ACC112 (cell line): ENCODE measurements at regions not wholly inside any gene's neighbourhood (a gene's known extent, or its start where the extent isn't known, plus 50 kb on each side); places are given as distances from the start of the nearest gene placed in this dataset.

Experiments used
- H2AFZ ChIP-seq: fragments of 200-600 bp; sonication (generic); one replicate; pipeline ENCODE4 v1.6.0; 2017; ENCODE audit warnings: antibody characterized with exemption, low read length; ENCODE audit not compliant: unreplicated experiment
- H3K27ac ChIP-seq: fragments of 200-600 bp; sonication (generic); 2 replicates; pipeline ENCODE4 v1.5.1; 2014; ENCODE audit warnings: low read depth, mild to moderate bottlenecking, antibody characterized with exemption, low read length, moderate library complexity
- H3K27me3 ChIP-seq: fragments of 200-600 bp; sonication (generic); 2 replicates; pipeline ENCODE4 v1.6.1; 2014; ENCODE audit warnings: mild to moderate bottlenecking, antibody characterized with exemption, low read length, moderate library complexity, mixed read lengths; ENCODE audit not compliant: insufficient read depth
- H3K36me3 ChIP-seq: fragments of 200-600 bp; sonication (generic); 2 replicates; pipeline ENCODE4 v1.6.1; 2016; ENCODE audit warnings: mild to moderate bottlenecking, antibody characterized with exemption, low read length, moderate library complexity, mixed read lengths; ENCODE audit not compliant: insufficient read depth
- H3K4me1 ChIP-seq: fragments of 200-600 bp; sonication (generic); one replicate; pipeline ENCODE4 v1.6.1; 2016; ENCODE audit warnings: low read length, mixed read lengths; ENCODE audit not compliant: insufficient read depth, unreplicated experiment, control insufficient read depth
- H3K4me3 ChIP-seq: fragments of 200-600 bp; sonication (generic); 2 replicates; pipeline ENCODE4 v1.5.1; 2014; ENCODE audit warnings: mild to moderate bottlenecking, low read depth, low read length
- H3K79me2 ChIP-seq: fragments of 200-600 bp; sonication (generic); one replicate; pipeline ENCODE4 v1.6.0; 2016; ENCODE audit warnings: low read length; ENCODE audit not compliant: control insufficient read depth, unreplicated experiment, insufficient read depth

DNA sequence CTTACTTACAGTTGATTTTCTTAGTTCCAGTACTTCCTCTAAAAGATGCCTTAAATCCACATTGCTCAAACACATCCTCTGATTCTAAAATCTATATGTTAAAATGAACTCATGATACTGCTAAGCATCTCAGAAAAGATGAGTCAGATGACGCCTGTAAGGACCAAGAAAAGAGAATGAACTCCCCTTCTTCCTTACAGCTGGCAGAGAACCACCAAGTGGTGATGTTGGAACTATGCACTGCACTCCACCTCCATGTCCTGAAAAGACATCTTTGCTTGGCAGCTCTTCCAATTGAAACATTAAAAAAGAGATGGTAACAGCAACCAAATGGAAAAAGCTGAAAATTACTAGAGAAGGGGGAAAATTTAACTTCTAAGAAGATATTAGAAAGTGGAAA is 648.8 kb downstream of the PTPRC start:
- no peaks in the 10 kb centered on the region for H3K36me3 ChIP-seq
- H3K4me3 ChIP-seq = no peak overlapping the region
- peaks cover 26% of the 10 kb centered on the region for H3K4me1 ChIP-seq
- no peaks in the 10 kb centered on the region for H3K79me2 ChIP-seq
- H3K27ac ChIP-seq = no peak overlapping the region
- H2AFZ ChIP-seq = no peak overlapping the region
- no peaks in the 10 kb centered on the region for H3K27me3 ChIP-seq

DNA sequence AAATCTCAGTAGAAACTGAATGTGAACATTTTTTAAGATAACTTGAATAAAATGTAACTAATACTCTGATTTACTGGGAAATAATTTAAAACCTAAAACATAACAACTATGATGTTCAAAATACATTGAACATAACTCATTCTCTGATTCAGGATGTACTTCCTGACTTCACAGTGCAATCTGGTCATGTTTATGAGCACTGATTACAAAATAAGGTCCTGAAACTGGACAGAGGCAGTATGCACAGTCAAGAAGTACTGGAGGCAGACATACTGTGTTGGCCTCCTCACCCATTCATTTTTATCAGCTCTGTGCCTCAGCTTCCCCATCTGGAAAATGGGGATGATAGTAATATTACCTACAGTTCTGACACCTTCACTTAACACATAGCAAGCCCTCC is 651.3 kb downstream of the PTPRC start:
- Histone ChIP-seq H3K4me3 (peak overlapping the region; percentile 1; the same call in 1 of the 2 replicates), H3K79me2 (no peaks in the 10 kb centered on the region), H3K4me1 (peaks cover 20% of the 10 kb centered on the region), H2AFZ (no peak overlapping the region), H3K27me3 (no peaks in the 10 kb centered on the region), H3K27ac (no peak overlapping the region), H3K36me3 (no peaks in the 10 kb centered on the region)

DNA sequence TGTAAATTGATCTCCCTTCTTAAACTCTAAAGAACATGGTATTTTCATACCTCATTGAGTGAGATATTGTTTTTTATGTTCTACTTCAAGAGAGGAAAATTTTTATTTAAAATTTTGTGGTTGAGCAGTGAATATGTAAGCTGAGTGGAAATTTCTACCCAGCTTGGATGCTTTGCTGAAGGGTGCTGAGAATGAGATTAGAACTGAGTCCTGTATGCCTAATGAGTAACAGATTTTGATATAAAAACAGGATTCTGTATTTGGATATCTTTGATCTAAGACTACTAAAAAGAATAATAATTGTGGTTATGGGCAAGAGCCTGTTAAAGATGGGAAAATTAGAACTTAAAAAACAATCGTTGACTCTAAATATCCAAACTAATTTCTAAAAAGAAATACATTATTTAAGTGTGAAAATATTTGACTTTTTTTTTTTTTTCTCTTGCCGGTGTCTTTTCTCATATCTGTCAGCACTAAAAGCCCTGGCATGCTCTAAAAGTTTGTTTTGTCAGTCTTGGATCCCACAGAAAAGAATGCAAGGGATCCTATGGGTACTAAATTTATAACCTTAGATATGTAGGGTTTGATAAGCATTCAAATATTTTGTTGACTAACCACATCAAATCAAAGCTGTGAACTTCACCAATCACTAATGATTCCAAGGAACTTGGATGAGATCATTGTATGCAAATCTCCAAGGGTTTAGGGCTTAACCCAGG is 652.3 kb downstream of the PTPRC start:
- Histone ChIP-seq H3K27me3 (no peaks in the 10 kb centered on the region), H3K36me3 (no peaks in the 10 kb centered on the region), H3K79me2 (no peaks in the 10 kb centered on the region), H2AFZ (no peak overlapping the region), H3K4me3 (no peak overlapping the region), H3K4me1 (peaks cover 20% of the 10 kb centered on the region), H3K27ac (no peak overlapping the region)

DNA sequence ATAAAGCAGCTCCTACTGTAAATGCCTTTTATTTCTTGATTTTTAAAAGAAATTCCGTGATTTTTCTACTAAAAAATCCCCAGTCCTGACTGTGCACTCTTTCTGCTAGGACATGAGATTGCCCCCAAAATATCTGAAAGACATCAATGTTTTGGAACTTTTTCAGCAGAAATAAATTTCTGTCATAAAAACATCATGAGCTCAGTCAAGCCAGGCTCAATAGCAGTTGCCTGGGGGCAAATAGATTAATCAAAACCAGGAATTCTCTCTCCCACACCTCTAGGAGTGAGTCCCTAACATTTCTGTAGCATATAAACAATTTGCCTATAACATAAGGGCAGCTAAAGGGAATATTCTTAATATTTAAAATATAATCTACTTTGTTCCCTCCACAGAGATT is 654.1 kb downstream of the PTPRC start:
- H2AFZ ChIP-seq = no peak overlapping the region
- no peak overlapping the region for H3K4me3 ChIP-seq
- no peaks in the 10 kb centered on the region for H3K27me3 ChIP-seq
- H3K36me3 ChIP-seq = no peaks in the 10 kb centered on the region
- no peak overlapping the region for H3K27ac ChIP-seq
- H3K4me1 ChIP-seq = peaks cover 28% of the 10 kb centered on the region
- H3K79me2 ChIP-seq = no peaks in the 10 kb centered on the region

DNA sequence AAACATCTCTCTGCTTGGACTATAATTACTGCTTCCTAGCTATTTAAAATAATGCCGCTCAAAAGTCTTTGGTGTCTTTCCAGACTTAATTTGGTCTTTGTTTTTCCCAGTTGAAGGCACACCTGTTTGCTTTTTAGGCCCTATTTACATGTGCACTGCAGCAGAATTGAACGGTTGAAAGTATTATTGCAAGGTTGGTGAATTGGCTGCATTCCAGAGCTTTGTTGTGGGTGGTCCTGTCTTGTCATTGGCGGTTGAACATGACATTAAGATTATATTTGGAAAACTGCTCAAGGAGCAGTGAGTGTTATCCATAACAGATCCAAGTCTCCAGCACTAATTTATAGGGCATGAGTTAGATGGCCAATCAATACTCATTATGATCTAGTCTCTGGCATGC is 656.3 kb downstream of the PTPRC start:
- Histone ChIP-seq H2AFZ (no peak overlapping the region), H3K27ac (no peak overlapping the region), H3K36me3 (no peaks in the 10 kb centered on the region), H3K4me3 (no peak overlapping the region), H3K27me3 (no peaks in the 10 kb centered on the region), H3K79me2 (no peaks in the 10 kb centered on the region), H3K4me1 (peaks cover 36% of the 10 kb centered on the region)

DNA sequence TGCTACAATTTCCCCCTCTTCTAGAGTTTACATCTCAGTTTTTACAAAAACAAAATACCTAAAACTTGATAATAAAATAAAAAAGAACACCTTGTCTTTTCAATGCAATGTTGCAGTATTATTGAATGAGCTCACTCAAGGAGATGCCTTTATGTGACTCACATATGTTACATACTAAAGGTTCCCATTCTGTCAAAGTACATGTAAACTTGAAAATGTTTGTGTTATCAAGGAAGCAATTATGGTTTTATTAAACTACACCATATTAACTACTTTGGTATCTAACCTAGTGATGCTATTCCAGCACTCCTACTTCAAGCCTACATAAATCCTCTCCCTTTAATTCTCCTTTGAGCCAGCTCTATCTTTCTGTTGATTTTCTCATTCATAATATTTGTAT is 658.3 kb downstream of the PTPRC start:
- Histone ChIP-seq H3K27ac (peak overlapping the region; percentile 76), H3K36me3 (no peaks in the 10 kb centered on the region), H3K4me1 (peaks cover 29% of the 10 kb centered on the region), H2AFZ (no peak overlapping the region), H3K79me2 (no peaks in the 10 kb centered on the region), H3K4me3 (no peak overlapping the region), H3K27me3 (no peaks in the 10 kb centered on the region)

DNA sequence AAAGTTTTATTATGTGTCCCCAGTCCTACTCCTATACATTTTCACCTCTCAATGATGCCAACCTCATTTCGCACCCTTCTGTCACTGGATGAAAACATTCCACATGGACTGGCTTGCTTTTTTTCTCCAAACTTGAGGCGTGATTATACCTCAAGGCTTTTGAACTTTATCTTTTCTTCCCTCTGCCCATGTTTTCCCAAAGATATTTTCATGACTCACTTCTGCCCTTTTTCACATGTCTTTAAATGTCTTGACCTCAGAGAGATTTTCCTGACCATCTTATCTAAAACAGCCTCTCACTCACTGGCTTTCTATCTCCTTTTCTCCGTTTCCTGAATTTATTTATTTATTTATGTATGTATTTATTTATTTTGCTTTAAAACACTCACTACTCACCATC is 659.0 kb downstream of the PTPRC start:
- no peaks in the 10 kb centered on the region for H3K36me3 ChIP-seq
- H3K4me1 ChIP-seq = peaks cover 32% of the 10 kb centered on the region
- no peak overlapping the region for H2AFZ ChIP-seq
- peak overlapping the region; percentile 31; the same call in 1 of the 2 replicates for H3K4me3 ChIP-seq
- no peaks in the 10 kb centered on the region for H3K79me2 ChIP-seq
- peak overlapping the region; percentile 76 for H3K27ac ChIP-seq
- no peaks in the 10 kb centered on the region for H3K27me3 ChIP-seq

DNA sequence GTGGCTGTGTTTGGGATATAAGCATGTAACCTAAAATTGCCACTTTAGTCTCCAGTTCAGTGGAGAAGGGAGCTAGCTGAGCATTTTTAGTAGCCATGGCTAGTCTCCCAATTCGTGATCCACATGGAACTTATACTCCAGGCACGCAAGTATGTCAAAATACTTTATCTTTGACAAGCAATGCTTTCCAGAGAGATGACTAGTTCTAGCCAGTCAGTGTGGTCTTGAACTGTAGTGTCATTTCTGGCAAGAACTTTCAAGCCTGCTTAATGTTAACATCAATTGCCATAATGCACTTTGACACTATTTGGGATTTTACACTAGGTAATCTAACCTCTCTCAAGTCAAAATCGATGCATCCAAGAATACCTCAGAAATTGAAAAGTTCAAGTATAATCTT is 660.0 kb downstream of the PTPRC start:
- H3K27ac ChIP-seq = peak overlapping the region; percentile 76
- H3K4me1 ChIP-seq = peaks cover 32% of the 10 kb centered on the region
- H3K27me3 ChIP-seq = no peaks in the 10 kb centered on the region
- no peaks in the 10 kb centered on the region for H3K79me2 ChIP-seq
- no peaks in the 10 kb centered on the region for H3K36me3 ChIP-seq
- no peak overlapping the region for H3K4me3 ChIP-seq
- H2AFZ ChIP-seq = no peak overlapping the region

DNA sequence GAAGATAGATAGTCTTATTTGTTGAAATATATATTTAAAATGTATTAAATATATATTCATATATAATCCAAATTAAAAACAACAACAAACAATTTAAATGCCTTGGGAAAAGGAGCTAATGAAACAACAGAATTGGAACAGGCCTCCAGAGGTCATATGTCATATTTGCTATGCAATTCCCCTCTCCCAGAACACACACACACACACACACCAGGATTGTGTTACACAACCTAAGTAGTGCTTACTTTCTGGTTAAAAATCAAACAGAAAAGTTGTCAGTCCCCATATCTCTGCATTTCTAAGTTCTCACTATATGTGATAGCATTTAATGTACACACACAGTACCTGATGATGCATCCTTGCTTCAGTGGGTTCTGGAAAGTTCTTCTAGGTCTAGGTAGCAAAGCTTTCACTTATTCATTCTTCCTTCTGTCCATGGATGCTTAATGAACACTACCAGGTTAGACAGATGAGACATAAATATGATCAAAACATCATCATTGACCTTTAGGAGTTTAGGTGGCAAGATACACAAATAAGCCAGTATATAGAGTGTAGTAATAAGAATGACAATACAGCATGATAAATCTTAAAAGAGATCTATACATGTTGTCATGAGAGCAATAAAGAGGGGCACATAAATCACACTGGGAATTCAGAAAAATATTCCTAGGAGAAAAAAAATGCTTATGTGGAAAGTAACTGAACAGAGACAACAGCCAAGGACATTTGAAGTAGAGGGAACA is 662.8 kb downstream of the PTPRC start:
- Histone ChIP-seq H3K27me3 (no peaks in the 10 kb centered on the region), H3K4me1 (peaks cover 32% of the 10 kb centered on the region), H2AFZ (no peak overlapping the region), H3K4me3 (no peak overlapping the region), H3K79me2 (no peaks in the 10 kb centered on the region), H3K27ac (peak overlapping the region; percentile 41; the same call in 1 of the 2 replicates), H3K36me3 (no peaks in the 10 kb centered on the region)

DNA sequence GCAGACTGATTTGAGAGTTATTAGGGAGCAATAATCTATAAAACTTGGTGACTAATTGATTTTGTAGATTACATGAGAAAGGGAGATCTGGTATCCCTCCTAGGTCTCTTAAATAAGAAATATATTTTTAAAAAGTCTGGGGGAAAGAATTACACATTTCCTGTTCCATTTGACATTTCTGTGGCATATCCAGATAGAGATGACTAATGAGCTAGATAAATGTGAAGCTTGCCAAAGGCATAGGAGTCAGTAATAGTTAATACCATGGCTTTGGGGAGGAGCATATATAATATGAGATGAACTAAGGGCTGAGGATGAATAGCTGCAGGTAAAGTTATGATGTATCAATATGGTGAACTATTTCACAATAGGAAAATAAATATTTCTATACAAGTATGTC is 663.7 kb downstream of the PTPRC start:
- no peaks in the 10 kb centered on the region for H3K36me3 ChIP-seq
- peak overlapping the region; percentile 41; the same call in 1 of the 2 replicates for H3K27ac ChIP-seq
- no peak overlapping the region for H3K4me3 ChIP-seq
- H3K27me3 ChIP-seq = no peaks in the 10 kb centered on the region
- no peak overlapping the region for H2AFZ ChIP-seq
- H3K4me1 ChIP-seq = peaks cover 27% of the 10 kb centered on the region
- no peaks in the 10 kb centered on the region for H3K79me2 ChIP-seq

DNA sequence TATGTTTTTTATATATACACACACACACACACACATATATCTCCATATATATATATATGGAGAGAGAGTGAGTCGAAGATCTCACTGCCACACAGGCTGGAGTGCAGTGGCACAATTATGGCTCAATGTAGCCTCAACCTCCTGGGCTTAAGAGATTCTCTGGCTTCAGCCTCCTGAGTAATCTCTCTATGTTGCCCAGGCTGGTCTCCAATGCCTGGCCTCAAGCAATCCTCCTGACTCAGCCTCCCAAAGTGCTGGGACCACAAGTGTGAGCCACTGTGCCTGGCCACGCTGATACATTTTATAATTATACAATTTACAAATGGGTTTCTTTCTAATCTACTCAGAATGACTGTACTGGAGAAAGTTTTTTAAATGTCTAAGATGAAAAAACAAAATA is 664.2 kb downstream of the PTPRC start:
- H3K79me2 ChIP-seq = no peaks in the 10 kb centered on the region
- H3K4me3 ChIP-seq = no peak overlapping the region
- H2AFZ ChIP-seq = no peak overlapping the region
- H3K36me3 ChIP-seq = no peaks in the 10 kb centered on the region
- H3K27ac ChIP-seq = no peak overlapping the region
- no peaks in the 10 kb centered on the region for H3K27me3 ChIP-seq
- H3K4me1 ChIP-seq = peaks cover 22% of the 10 kb centered on the region
